ENCODE measurements at regions not wholly inside any gene's neighbourhood (a gene's known extent, or its start where the extent isn't known, plus 50 kb on each side); places are given as distances from the start of the nearest gene placed in this dataset.

DNA sequence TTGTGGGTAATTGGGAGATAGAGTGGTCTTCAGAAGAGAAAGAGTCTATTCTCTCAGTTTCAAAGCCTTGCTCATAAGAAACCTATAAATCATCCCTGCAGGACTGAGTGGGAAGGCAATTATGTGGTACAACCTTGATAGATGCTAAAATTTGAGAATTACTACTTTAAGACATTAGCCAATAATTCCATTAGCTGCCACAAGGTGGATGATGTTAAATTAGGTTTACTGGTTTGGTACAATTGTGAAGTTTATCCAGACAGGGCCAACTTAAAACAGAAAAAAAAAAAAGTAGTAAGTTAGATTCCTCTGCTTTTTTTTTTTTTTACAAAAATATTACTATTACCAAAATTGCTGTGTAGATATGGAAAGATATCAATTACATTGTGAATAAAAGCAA, 73.2 kb upstream of the AMOT start:
- DNase-seq (ENCODE audit: low spot score) = no peak

DNA sequence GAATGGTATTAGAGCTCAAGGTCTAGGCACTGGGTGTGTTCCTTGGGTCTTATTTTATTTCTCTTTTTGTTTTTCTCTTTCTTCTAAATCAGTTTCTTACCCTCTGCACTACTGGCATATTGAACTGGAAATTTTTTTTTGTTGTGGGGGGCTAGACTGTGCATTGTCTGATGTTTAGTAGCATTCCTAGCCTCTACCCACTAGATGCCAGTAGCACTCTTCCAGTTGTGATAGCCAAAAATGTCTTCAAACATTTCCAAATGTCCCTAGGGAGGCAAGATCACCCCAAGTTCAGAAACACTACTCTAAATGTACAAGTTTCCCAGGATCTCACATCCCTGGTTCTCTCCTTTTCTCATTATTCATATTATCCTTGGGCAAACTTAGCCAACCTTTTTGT, 69.8 kb upstream of the AMOT start:
- no peak for DNase-seq (ENCODE audit: low spot score)

DNA sequence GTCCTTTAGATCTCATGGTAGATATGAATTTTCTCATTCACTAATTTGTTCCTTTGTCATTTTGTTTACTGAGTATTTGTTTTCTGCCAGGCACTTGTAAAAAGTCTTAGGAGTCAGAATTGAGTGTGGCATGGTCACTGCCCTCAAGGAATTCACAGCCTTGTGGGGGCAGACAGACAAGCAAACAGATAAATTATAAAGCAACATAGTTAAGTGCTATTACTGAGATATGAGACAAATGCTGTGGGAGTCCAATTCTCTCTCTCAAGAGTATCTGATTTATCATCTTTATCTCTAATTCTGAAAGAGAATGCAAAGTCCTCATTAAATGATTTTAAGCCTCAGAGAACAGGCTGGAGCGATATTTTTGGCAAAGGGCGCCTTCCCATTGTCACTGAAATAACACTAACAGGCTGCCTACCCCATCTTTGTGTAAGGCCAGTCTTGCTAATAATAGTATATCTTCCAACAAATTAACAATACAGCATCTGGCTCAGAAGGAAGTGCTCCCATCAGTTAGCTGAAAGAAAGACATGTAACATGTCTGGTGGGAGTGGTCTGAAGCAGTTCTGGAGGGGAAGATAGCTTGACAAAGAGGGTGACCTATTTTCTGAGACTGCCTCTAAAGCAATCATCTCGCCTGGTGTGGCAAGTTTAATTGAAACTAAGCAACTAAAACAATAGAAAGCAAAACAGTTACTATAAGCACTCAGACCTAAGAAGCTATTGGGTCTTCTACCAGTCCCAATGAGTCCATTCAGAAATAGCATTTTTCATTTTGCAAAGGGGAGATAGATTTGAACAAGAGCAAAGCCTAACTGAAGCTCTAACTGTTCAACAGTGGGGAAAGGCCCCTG, 61.5 kb upstream of the AMOT start:
- DNase-seq (ENCODE audit: low spot score) = no peak

DNA sequence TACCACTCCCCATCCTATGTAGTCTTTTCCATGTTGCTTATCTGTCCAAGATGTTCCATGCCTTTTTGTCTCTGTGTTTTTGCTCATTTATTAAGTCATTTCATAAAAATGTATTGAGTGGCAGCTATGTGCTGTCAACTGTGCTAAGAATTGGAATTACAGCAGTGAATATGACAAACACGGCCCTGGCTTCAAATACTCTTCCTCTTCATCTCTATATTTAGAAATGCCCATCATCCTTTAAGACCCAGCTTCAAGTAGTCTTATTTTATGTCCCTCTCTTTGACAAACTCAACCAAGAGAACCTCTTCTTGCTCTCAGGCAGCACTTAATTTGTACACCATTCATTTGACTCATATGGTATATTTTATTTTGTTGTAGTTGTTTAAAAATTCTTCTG, 55.4 kb upstream of the AMOT start:
- DNase-seq (ENCODE audit: low spot score) = no peak

All from hematopoietic multipotent progenitor cell treated with erythropoietin and hydrocortisone succinate and interleukin-3 and kit ligand, for 17 days (in vitro differentiated cells).